HG03175 (cell line): ENCODE measurements at regions not wholly inside any gene's neighbourhood (a gene's known extent, or its start where the extent isn't known, plus 50 kb on each side); places are given as distances from the start of the nearest gene placed in this dataset.
"Not testable (repeated sequence)": the region's sequence is repeated elsewhere in the genome, so short reads cannot be mapped to it uniquely, and the experiment has no call there.

ENCODE experiments used
- ATAC-seq: cut with Tn5 transposase; IDR thresholded peaks from one replicate; pipeline ENCODE4 v1.9.1; 2021; ENCODE audit warnings: mild to moderate bottlenecking, moderate library complexity; ENCODE audit not compliant: unreplicated experiment

DNA sequence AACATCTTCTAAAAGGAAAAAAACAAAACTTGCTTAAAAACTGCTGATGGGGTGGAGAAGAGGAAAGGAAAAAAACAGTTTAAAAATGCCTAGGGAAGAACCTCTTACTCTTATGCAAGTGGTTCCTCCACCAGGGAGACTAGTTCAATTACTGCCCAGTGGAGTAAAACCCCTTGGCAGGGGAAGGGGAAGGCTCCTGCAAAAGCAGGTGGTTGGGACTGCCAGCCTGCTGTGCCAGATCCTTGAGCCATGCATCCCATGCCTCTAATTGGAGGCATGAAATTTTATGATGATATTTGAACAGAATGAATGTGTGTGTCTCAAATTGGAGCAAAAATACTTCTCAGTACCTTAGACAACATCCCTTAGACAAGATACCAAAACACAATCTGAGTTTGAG lies 118.8 kb downstream of the FSCB start:
- ATAC-seq, result no peak

DNA sequence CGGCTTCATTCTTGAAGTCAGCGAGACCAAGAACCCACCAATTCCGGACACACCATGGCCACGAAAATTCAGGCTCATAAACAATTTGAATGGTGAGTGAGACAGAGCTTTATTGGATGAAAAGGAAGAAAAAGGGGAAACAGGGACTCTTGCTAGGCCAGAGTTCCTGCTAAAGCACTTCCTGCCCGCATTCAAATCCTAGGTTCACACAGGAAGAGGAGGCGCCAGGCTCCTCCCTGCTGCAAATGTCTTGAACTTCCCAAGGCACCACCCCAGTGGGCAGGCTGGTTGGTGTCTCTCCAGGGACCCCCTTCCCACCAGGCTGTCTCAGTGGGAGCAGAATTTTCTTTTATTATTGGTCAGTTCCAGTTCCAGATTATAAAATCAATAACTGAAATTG lies 121.2 kb downstream of the FSCB start:
- no peak for ATAC-seq

DNA sequence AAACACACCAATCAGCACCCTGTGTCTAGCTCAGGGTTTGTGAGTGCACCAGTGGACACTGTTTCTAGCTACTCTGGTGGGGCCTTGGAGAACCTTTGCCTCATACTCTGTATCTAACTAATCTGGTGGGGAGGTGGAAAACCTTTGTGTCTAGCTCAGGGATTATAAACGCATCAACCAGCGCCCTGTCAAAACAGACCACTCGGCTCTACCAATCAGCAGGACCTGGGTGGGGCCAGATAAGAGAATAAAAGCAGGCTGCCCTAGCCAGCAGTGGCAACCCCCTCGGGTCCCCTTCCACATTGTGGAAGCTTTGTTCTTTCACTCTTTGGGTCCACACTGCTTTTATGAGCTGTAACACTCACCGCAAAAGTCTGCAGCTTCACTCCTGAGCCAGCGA lies 121.8 kb downstream of the FSCB start:
- ATAC-seq, result not testable (repeated sequence)

DNA sequence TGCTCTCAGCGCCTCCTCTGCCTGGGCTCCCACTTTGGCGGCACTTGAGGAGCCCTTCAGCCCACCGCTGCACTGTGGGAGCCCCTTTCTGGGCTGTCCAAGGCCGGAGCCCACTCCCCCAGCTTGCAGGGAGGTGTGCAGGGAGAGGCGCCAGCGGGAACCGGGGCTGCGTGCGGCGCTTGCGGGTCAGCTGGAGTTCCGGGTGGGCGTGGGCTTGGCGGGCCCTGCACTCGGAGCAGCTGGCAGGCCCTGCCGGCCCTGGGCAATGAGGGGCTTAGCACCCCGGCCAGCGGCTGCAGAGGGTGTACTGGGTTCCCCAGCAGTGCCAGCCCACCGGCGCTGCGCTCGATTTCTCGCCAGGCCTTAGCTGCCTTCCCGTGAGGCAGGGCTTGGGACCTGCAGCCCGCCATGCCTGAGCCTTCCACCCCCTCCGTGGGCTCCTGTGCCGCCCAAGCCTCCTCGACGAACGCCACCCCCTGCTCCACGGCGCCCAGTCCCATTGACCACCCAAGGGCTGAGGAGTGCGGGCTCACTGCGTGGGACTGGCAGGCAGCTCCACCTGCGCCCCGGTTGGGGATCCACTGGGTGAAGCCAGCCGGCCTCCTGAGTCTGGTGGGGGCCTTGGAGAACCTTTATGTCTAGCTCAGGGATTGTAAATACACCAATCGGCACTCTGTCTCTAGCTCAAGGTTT lies 122.3 kb downstream of the FSCB start:
- ATAC-seq, result not testable (repeated sequence)

DNA sequence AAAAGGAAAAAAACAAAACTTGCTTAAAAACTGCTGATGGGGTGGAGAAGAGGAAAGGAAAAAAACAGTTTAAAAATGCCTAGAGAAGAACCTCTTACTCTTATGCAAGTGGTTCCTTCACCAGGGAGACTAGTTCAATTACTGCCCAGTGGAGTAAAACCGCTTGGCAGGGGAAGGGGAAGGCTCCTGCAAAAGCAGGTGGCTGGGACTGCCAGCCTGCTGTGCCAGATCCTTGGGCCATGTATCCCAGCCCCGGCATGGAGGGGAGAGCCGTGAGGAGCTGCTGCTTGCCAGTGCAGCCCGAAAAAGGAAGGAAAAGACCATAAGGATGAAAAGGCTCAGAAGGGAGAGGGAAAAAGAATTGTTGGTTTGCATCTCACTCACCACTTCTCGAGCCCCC lies 123.0 kb downstream of the FSCB start:
- no peak for ATAC-seq

DNA sequence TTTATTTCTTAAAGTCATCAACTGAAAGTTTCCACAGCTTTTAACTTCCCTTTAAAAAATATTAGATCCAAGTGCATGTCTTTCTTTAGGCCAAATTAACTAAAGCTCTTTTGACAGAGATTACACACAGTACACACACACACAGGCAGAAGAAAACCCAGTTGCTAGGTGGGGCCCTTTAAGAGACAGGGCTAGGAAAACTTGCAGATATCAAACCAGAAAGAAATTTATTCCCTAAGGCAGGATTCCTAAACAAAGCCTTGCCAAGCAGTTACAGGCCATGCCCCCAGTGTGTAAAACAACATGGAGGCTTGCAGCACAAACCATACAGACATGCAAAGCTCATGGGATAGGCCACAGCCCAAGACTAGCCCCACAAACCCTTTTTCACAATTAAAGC lies 123.4 kb downstream of the FSCB start:
- ATAC-seq, result no peak

DNA sequence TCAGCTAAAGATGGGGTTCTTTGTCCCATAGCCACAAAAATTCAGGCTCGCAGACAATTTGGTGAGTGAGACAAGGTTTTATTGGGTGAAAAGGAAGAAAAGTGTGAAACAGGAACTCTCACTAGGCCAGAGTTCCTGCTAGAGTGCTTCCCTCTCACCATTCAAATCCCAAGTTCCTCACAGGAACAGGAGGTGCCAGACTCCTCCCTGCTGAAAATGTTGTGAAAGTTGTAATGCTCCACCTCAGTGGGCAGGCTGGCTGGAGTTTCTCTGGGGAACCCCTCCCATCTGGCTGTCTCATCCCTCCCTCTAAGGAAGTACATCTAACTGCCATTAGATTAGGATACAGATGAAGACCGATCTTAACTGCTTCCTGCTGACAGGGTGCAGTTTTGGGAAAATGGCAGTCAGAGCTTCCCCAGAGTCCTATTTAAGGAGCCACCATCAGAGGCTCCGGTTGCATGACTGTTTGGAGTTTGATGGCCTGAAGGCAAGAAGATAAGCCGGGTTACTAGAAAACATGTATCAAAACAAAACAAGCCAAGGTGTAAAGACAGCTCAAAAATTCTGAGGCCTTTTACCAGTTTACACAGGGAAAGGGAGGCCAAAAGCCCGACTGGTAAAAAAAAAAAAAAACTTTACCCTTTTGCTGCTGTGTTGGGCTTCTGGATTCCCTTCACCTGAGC lies 127.6 kb downstream of the FSCB start:
- ATAC-seq, result no peak

DNA sequence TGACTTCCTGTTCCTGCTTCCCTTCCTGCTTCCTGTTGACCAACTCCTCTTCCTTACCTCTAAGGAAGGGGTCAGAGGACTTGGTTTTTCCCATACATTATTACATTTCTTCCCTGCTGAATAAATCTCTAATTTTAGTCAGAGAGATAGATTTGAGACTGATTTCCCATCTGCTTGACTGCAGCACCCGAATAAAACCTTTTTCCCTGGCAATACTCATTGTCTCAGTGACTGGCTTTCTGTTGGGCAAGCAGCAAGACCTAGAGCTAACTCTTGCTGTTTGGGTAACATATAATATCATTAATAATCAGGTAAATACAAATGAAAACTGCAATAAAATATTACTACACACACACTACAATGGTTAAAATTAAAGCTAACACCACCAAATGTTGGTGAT lies 132.2 kb downstream of the FSCB start:
- ATAC-seq, result no peak

DNA sequence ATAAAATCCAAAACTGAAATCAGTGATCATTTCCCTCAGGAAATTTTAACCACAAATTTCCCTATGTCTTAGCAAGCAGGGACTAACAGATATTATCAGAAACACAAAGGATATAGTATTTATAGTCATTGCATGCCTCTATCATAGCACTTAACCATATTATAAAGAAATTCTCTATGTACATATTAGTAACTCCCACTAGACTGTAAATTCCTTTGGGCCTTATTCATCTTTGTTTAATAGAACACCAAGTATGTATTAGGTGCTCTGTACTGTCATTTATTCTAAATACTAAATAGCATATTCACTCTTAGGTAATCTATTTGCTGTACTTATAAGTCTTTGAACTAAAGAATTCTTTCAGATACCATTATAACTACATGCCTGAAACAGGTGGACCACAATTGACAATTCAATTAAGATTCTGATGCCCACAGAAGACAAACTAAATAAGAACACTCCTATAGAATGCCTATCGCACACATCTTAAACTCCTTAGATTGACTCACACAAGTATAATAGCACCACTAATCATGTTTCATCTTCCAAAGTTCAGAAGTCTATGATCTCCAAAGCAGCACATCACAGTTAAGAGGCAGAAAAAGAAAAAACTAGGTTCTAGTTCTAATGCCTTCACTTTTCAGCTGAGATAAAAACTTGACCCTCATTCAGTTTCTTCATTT lies 134.1 kb downstream of the FSCB start:
- no peak for ATAC-seq

DNA sequence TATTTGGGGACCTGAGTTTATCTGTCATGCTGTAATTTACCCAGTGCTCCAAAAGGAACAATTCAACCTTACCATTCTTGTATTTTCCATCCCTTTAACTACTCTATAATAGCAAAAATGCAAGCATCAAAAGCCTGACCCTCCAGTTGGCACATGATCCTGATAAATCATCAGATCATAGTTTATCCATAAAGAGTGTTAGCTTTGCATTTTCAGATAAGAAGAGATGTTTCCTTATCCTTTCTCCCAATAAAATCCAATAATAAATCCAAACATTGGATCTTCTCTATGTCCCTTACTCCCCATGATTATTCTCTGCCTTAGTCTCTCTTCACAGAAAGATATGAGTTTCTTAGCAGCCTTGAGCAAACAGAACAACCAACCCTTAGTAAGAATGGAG lies 134.9 kb downstream of the FSCB start:
- no peak for ATAC-seq

DNA sequence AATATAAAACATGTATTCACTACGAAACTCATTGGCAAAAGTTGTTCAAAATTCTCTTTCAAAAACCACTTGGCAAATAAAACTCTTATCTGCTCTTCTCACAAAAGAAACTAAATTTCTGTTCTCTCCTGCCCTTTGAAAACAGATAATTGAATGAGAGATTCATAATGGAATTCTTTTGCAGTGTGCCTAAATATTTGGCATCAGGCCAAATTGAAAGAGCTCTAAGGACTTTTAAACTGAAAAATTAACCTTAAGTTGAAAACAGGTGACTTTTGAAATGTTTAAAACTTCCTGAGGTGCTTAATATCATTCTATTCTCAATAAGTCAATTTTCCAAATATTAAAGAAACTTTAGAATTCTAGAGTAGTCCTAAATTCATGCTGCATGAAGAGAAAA lies 136.4 kb downstream of the FSCB start:
- ATAC-seq, result no peak

DNA sequence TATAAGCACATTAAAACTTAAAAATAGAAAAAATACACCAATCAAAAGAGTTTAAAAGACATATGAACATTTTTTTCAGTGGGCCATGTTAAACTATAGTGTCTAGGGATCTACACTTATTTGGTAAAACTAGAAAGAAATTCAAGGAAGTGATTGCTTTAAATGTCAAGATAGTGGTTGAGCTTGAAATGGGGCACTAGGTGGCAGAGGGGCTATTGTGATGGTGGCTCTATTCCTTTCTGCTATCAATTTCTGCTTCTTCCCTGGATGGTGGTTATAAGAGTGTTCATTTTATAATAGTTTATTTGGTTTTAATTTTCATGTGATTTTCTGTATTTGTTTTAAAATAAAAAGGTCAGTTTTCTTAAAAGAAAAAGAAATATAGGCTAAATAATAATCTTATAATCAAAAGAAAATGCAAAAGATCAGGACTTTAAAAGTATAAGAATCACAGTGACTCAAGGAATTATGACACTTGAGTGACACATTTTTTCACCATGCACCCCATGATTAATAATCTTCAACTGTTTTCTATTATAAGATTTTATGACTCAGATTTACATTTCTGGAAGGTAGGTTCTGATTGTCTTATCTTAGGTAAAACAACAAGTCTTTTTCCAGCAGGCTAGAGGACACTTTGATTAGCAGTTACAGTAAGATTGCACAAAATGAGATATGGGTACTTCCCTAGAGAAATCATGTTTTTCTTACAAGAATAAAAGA lies 137.5 kb downstream of the FSCB start:
- ATAC-seq, result no peak

DNA sequence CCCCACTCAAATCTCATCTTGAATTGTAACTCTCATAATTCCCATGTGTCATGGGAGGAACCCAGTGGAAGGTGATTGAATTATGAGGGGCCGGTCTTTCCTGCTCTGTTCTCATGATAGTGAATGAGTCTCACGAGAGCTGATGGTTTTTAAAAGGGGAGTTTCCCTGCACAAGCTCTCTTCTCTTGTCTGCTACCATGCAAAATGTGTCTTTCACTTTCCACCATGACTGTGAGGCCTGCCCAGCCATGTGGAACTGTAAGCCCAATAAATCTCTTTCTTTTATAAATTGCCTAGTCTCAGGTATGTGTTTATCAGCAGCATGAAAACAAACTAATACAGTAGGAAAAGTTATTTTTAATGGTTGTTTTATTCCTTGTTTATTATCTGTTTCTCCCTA lies 146.0 kb downstream of the FSCB start:
- ATAC-seq, result no peak

DNA sequence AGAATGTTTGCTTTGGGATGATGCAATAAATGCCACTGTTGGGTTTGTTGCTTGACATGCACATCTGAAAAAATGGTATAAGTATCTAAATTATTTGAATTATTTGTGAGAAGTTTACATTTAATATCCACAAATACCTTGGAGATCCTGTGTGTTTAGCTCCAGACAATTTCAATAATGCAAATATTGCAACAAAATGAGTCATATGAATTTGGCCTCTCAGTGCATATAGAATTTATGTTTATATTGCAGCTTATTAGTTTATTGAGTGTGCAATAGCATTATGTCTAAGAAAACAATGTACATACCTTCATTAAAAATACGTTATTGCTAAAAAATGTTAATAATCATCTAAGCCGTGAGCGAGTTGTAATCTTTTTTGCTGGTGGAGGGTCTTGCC lies 153.3 kb downstream of the FSCB start:
- no peak for ATAC-seq

DNA sequence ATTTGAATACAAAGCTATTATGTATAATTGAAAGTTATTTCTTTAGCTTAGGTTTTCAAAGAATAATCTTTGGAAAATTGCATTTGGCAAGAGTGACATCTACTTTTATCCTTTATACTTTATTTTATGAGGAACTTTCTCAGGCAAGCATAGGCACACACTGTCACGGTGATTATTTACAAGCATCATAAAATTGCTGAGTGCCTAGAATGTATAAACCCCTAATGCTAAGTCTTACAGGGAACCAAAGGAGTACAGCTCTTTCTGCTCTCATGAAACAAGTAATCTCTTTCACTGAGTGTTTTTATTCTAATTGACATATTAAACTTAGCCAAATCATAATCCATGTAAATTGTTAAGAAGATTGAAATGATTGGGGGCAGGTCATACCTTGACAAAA lies 154.9 kb downstream of the FSCB start:
- no peak for ATAC-seq

DNA sequence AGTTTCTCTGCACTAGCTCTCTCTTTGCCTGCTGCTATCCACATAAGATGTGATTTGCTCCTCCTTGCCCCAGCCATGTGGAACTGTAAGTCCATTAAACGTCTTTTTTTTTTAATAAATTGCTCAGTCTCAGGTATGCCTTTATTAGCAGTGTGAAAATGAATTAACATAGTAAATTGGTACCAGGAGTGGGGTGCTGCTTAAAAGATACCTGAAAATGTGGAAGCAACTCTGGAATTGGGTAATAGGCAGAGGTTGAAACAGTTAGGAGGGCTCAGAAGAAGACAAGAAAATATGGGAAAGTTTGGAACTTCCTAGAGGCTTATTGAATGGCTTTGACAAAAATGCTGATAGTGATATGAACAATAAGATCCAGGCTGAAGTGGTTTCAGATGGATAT lies 159.8 kb downstream of the FSCB start:
- ATAC-seq, result no peak

DNA sequence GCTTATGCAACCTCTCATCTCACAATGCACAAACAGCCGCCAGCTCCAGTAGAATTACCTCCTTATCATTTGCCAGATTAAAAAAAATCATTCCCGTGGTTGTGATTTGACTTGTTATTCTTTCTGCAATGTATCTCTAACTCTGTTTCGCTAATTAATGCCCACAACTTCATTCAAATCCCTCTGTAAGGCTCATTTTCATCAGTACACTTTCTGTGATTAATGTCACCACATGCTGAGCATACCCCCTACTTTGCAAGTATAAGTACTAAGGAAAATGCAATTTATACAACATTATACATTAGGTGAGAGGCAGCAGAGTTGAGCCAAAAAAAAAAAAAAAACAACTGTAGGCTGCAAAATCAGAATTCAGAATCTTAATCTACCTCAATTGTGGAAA lies 166.0 kb downstream of the FSCB start:
- ATAC-seq, result no peak

DNA sequence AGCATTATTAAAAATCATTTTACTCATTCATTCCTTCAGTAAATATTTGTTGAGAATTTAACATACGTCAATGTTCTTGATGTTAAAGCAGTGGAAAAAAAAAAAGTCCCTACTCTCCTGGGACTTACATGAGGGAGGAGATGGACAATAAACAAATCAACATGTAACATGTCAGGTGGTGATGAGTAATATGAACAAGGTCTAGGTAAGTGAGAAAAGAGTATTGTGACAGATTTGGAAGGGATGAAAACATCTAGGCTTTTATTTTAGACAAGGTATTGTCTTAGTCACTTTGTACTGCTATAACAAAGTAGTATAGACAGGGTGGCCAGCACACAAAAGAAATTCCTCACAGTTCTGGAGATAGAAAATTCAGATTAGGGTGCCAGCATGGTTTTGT lies 167.2 kb downstream of the FSCB start:
- ATAC-seq, result no peak

DNA sequence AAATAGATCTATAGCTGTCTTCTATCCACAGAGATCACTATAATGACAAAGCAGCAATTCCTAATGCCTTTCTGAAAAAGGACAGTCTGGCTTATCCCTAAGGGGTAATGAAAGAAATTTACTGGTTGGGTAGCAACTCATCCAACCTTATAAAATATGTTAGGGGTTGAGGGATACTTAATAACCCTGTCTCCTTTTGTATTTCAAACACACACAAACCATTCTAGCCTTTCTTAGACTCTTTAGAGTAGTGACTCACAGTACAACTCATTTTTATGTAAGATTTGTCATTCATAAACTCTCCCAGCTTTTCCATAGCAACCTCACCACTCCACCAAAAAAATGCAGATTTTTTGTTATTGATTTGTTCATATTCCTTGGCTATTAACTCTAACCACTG lies 167.9 kb downstream of the FSCB start:
- no peak for ATAC-seq

DNA sequence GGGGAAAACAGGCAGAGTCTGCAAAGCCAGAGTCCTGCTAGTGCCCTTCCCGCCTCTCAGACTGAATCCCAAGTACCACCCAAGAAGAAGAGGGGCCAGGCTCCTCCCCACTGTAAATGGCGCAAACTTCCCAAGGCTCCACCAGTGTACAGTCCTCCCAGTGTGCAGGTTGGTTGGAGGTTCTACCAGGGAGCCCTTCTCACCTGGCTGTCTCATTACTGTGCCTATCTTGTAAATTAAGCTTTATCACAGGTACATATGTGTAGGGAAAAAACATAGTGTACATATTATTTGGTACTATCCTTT lies 189.7 kb downstream of the FSCB start:
- no peak for ATAC-seq

DNA sequence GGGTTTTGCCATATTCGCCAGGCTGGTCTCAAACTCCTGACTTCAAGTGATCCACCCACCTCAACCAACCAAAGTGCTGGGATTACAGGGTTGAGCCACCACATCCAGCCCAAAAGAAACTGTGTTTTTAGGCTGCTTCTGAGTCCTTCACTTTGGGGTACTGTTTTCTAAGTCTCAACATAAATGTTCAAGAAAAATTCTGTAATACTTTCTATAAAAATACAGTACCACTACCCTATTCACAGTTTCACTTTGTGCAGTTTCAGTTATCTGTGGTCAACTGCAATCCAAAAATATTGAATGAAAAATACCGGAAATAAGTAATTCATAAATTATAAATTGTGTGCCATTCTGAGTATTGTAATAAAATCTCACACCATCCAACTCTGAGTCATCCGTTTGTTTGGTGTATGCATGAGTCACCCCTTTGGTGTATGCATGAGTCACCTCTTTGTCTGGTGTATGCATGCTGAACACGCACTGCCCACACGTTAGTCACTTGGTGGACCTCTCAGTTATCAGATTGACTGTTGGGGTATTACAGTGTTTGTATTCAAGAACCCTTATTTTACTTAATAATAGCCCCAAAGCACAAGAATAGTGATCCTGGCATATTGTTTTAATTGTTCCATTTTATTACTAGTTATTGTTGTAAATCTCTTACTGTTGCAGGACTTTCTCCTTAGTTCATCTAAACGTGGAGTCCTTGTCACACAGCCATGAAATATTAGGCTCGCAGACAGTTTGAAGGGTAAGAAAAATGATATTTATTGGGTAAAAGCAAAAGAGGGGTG lies 190.2 kb downstream of the FSCB start:
- peak; percentile 81 for ATAC-seq
